B cell (primary cell): ENCODE measurements at regions not wholly inside any gene's neighbourhood (a gene's known extent, or its start where the extent isn't known, plus 50 kb on each side); places are given as distances from the start of the nearest gene placed in this dataset.

Experiments
- ATAC-seq: fragments of 200-7000 bp; cut with Tn5 transposase; one replicate; pipeline ENCODE4 v1.10.0; 2021; ENCODE audit warnings: low read depth, mild to moderate bottlenecking, moderate number of reproducible peaks, moderate library complexity
- CTCF ChIA-PET: fragments of 350-600 bp; sonication (Branson Sonifier 250); formaldehyde crosslinking; loops from one replicate; lab custom pipeline; 2021; ENCODE audit warnings: antibody characterized with exemption, inconsistent platforms; lab: Charles Lee
- POLR2A ChIA-PET: fragments of 350-600 bp; sonication (Branson Sonifier 250); formaldehyde crosslinking; loops from one replicate; lab custom pipeline; 2021; ENCODE audit warnings: antibody characterized with exemption; lab: Charles Lee
- DNase-seq: peaks from one replicate; pipeline ENCODE4 v3.0.0; 2013
- H2AFZ ChIP-seq: 2 replicates; pipeline ENCODE4 v1.6.1; 2012; ENCODE audit warnings: mild to moderate bottlenecking, low read depth, low read length; ENCODE audit not compliant: insufficient read depth, poor library complexity, severe bottlenecking
- H3K27ac ChIP-seq, 2 donors: 1 replicate in 1 of 2; 2 replicates in 1 of 2; pipeline ENCODE4 v1.5.1; 2012 to 2013; ENCODE audit warnings: low read length in 2 of 2, mild to moderate bottlenecking in 2 of 2, moderate library complexity in 1 of 2
- H3K27me3 ChIP-seq, 4 experiments: fragments of 200-600 bp in 1 of 4; sonication (generic) in 1 of 4; replicated peaks in 1 of 4; 1 replicate in 2 of 4; 2 replicates in 2 of 4; pipeline versions ENCODE4 v1.6.1 to v1.7.0; 2013 to 2016; ENCODE audit warnings: low read length in 3 of 4, mild to moderate bottlenecking in 2 of 4, mixed read lengths in 1 of 4, moderate library complexity in 1 of 4; ENCODE audit not compliant: insufficient read depth in 4 of 4, control insufficient read depth in 3 of 4; ENCODE audit errors: control extremely low read depth in 1 of 4
- H3K36me3 ChIP-seq, 2 experiments: replicated peaks in 1 of 2; 1 replicate in 1 of 2; 2 replicates in 1 of 2; pipeline versions ENCODE4 v1.6.1 to v1.7.1; 2013; ENCODE audit warnings: low read length in 1 of 2; ENCODE audit not compliant: insufficient read depth in 2 of 2, control insufficient read depth in 1 of 2; ENCODE audit errors: control extremely low read depth in 1 of 2, extremely low read depth in 1 of 2
- H3K4me1 ChIP-seq, 2 donors: fragments of 200-600 bp in 1 of 2; sonication (generic) in 1 of 2; 1 replicate in 1 of 2; 2 replicates in 1 of 2; pipeline versions ENCODE4 v1.5.1 to v1.6.1; 2013 to 2017; ENCODE audit warnings: low read length in 2 of 2; ENCODE audit not compliant: control insufficient read depth in 2 of 2, insufficient read depth in 2 of 2
- H3K4me2 ChIP-seq: replicated peaks from 2 replicates; pipeline ENCODE3; 2012; ENCODE audit warnings: mild to moderate bottlenecking, low read depth, low read length; ENCODE audit not compliant: poor library complexity, severe bottlenecking
- H3K4me3 ChIP-seq, 5 experiments: fragments of 200-600 bp in 1 of 5; sonication (generic) in 1 of 5; 1 replicate in 3 of 5; 2 replicates in 2 of 5; pipeline versions ENCODE4 v1.5.1 to v1.7.0; 2011 to 2016; ENCODE audit warnings: low read length in 4 of 5, mild to moderate bottlenecking in 4 of 5, low read depth in 2 of 5, control low read depth in 1 of 5, moderate library complexity in 1 of 5; ENCODE audit not compliant: insufficient read depth in 1 of 5; ENCODE audit errors: control extremely low read depth in 1 of 5, extremely low read depth in 1 of 5
- H3K79me2 ChIP-seq: fragments of 200-600 bp; sonication (generic); one replicate; pipeline ENCODE4 v1.6.0; 2016; ENCODE audit warnings: low read length; ENCODE audit not compliant: control insufficient read depth, insufficient read depth
- H3K9ac ChIP-seq: fragments of 200-600 bp; sonication (generic); 2 replicates; pipeline ENCODE4 v1.6.1; 2017; ENCODE audit warnings: mild to moderate bottlenecking, low read length, moderate library complexity
- H3K9me3 ChIP-seq, 3 donors: one replicate each; pipeline versions ENCODE4 v1.6.1 to v1.7.1; 2013; ENCODE audit warnings: low read length in 2 of 3; ENCODE audit not compliant: control insufficient read depth in 2 of 3, insufficient read depth in 1 of 3; ENCODE audit errors: control extremely low read depth in 1 of 3
- H4K20me1 ChIP-seq: 2 replicates; pipeline ENCODE4 v1.6.0; 2012; ENCODE audit warnings: mild to moderate bottlenecking, low read length; ENCODE audit not compliant: insufficient read depth, control insufficient read depth, poor library complexity, severe bottlenecking
- H3K27ac Mint-ChIP-seq: one replicate; pipeline ENCODE4 v1.8.0; 2021; ENCODE audit warnings: mixed read lengths
- H3K27me3 Mint-ChIP-seq: one replicate; pipeline ENCODE4 v1.8.0; 2021; ENCODE audit warnings: mixed read lengths
- H3K4me1 Mint-ChIP-seq: one replicate; pipeline ENCODE4 v1.8.0; 2021; ENCODE audit warnings: mixed read lengths
- H3K4me3 Mint-ChIP-seq: one replicate; pipeline ENCODE4 v1.8.0; 2021; ENCODE audit warnings: mixed read lengths
- H3K9me3 Mint-ChIP-seq: one replicate; pipeline ENCODE4 v1.8.0; 2022; ENCODE audit warnings: mixed read lengths; ENCODE audit not compliant: insufficient read depth
- CTCF ChIP-seq: fragments of 200-600 bp; IDR thresholded peaks from one replicate; pipeline ENCODE4 v1.8.0; 2022; ENCODE audit warnings: antibody characterized with exemption, mild to moderate bottlenecking
- EZH2 ChIP-seq: IDR thresholded peaks from 2 replicates; pipeline ENCODE4 v1.6.1; 2012; ENCODE audit warnings: borderline replicate concordance, low read depth, mild to moderate bottlenecking, moderate library complexity, low read length; ENCODE audit not compliant: insufficient read depth, poor library complexity, severe bottlenecking
- WGBS: methylation state at CpG from one replicate; pipeline ENCODE4 v1.1.5; 2013; ENCODE audit warnings: missing lambda C conversion rate; ENCODE audit not compliant: insufficient coverage; 5-methylcytosine and 5-hydroxymethylcytosine counted together
- intact Hi-C: fragments of 100-400 bp; cut with micrococcal nuclease; formaldehyde crosslinking; loops from one replicate; pipeline ENCODE4 v1.10.0; 2022

DNA sequence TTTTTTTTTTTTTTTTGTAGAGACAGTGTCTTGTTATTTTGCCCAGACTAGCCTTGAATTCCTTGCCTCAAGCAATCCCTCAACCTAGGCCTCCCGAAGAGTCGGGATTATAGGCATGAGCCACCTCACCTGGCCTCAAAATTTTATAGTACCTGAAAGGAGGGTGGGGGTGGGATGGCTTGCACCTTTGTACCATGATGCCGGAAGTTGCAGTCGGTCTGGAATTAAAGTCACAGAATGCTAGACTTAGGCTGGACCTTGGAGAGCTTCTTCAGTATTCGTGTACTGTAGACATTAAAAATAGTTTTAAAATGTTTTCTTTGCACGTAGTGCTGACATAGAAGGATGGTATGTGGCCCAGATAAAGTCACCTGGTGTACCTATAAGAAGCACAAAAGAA, 280.9 kb downstream of the STIM2 start:
- Histone ChIP-seq H3K79me2 (no peaks in the 10 kb centered on the region), H3K9ac (no peak overlapping the region), H3K4me3 (no peak overlapping the region), H3K9me3 (peaks cover 0 to 4% (median 0%) of the 10 kb centered on the region in 3 donors), H4K20me1 (no peaks in the 10 kb centered on the region), H3K36me3 (no peaks in the 10 kb centered on the region), H3K4me1 (no peaks in the 10 kb centered on the region), H2AFZ (no peak overlapping the region), H3K27me3 (no peaks in the 10 kb centered on the region), H3K27ac (no peak overlapping the region), H3K4me2 (no peak overlapping the region)
- H3K9me3 Mint-ChIP-seq: no peaks in the 10 kb centered on the region
- no peaks in the 10 kb centered on the region for H3K4me1 Mint-ChIP-seq
- no peak for ATAC-seq
- TF ChIP-seq EZH2 (no peak), CTCF (no peak)
- ChIA-PET CTCF (no interaction called here), POLR2A (no interaction called here)
- intact Hi-C loops: no loop called here
- H3K27ac Mint-ChIP-seq: no peak overlapping the region
- WGBS: 90% methylated on average over 3 of the region's 6 CpGs
- H3K27me3 Mint-ChIP-seq: no peaks in the 10 kb centered on the region
- no peak overlapping the region for H3K4me3 Mint-ChIP-seq
- no peak for DNase-seq

DNA sequence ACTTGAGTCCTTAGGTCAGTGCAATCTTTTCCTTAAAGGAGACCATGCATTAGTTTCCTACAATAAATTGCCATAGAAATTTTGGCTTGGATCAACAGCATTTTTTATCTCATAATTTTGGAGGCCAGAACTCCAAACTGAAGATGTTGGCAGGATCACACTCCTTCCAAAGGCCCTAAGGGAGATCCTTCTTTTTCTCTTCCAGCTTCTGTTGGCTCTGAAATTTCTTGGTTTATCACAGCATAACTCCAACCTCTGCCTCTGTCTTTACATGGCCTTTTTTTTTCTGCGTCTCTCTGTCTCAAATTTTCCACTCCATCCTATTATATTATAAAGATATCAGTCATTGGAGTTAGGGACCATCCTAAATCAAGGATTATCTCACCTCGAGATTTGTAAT, 282.2 kb downstream of the STIM2 start:
- CTCF ChIA-PET: no interaction called here
- H3K4me2 ChIP-seq: no peak overlapping the region
- WGBS: no CpG with 5 or more reads among the region's 2 CpGs
- POLR2A ChIA-PET: no interaction called here
- H3K4me1 ChIP-seq: no peaks in the 10 kb centered on the region
- no peaks in the 10 kb centered on the region for H4K20me1 ChIP-seq
- H3K79me2 ChIP-seq: no peaks in the 10 kb centered on the region
- no peaks in the 10 kb centered on the region for H3K27me3 ChIP-seq
- no peak overlapping the region for H3K27ac ChIP-seq
- DNase-seq: no peak
- H3K27me3 Mint-ChIP-seq: no peaks in the 10 kb centered on the region
- intact Hi-C loops: no loop called here
- peaks cover 0 to 8% (median 3%) of the 10 kb centered on the region in 3 donors for H3K9me3 ChIP-seq
- no peak overlapping the region for H2AFZ ChIP-seq
- no peak overlapping the region for H3K4me3 ChIP-seq
- H3K4me3 Mint-ChIP-seq: no peak overlapping the region
- no peaks in the 10 kb centered on the region for H3K36me3 ChIP-seq
- TF ChIP-seq EZH2 (no peak), CTCF (no peak)
- no peak overlapping the region for H3K9ac ChIP-seq
- ATAC-seq: no peak
- no peaks in the 10 kb centered on the region for H3K4me1 Mint-ChIP-seq
- no peak overlapping the region for H3K27ac Mint-ChIP-seq
- peaks cover 5% of the 10 kb centered on the region for H3K9me3 Mint-ChIP-seq
